H1 (cell line): ENCODE measurements at regions not wholly inside any gene's neighbourhood (a gene's known extent, or its start where the extent isn't known, plus 50 kb on each side); places are given as distances from the start of the nearest gene placed in this dataset.

Source experiments
- ASH2L ChIP-seq: fragments of 200-600, 300-600 bp; sonication (generic); IDR thresholded peaks from one replicate; pipeline ENCODE4 v1.7.1; 2017; ENCODE audit warnings: low read length
- BCL11A ChIP-seq, 2 experiments: IDR thresholded peaks; one replicate each; pipeline ENCODE4 v1.6.1; 2011; ENCODE audit warnings: low read depth in 2 of 2, low read length in 2 of 2, mild to moderate bottlenecking in 2 of 2
- CHD1 ChIP-seq: IDR thresholded peaks from 2 replicates; pipeline ENCODE4 v1.6.1; 2012; ENCODE audit warnings: low read depth, low read length, improper control_type of control experiment
- CHD7 ChIP-seq: fragments of 300-600 bp; sonication (generic); IDR thresholded peaks from 2 replicates; pipeline ENCODE4 v1.7.1; 2012; ENCODE audit warnings: low read length, moderate library complexity, mild to moderate bottlenecking, inconsistent platforms; ENCODE audit not compliant: insufficient replicate concordance
- HDAC2 ChIP-seq, 2 experiments: fragments of 300-600 bp in 1 of 2; sonication (generic) in 1 of 2; IDR thresholded peaks; 2 replicates each; pipeline ENCODE4 v1.6.1; 2011 to 2012; ENCODE audit warnings: low read depth in 2 of 2, low read length in 2 of 2, mild to moderate bottlenecking in 2 of 2, moderate library complexity in 2 of 2, borderline replicate concordance in 1 of 2, inconsistent platforms in 1 of 2
- KDM1A ChIP-seq: fragments of 200-600, 300-600 bp; sonication (generic); IDR thresholded peaks from 2 replicates; pipeline ENCODE4 v1.7.1; 2016; ENCODE audit warnings: mild to moderate bottlenecking, low read length, borderline replicate concordance
- SAP30 ChIP-seq: fragments of 300-600 bp; sonication (generic); IDR thresholded peaks from 2 replicates; pipeline ENCODE4 v1.7.1; 2012; ENCODE audit warnings: low read length, moderate library complexity, mild to moderate bottlenecking, inconsistent platforms; ENCODE audit not compliant: insufficient read depth, insufficient replicate concordance
- TBP ChIP-seq: IDR thresholded peaks from 2 replicates; pipeline ENCODE4 v1.6.1; 2011; ENCODE audit warnings: low read depth, low read length, improper control_type of control experiment
- YY1 ChIP-seq: IDR thresholded peaks from 2 replicates; pipeline ENCODE4 v1.6.1; 2011; ENCODE audit warnings: low read depth, mild to moderate bottlenecking, low read length
- ZNF274 ChIP-seq: IDR thresholded peaks from 2 replicates; pipeline ENCODE4 v1.7.0; 2012; ENCODE audit warnings: low read length, borderline replicate concordance; ENCODE audit errors: extremely low read depth

GRCh38 chr1:112817555-112818373 lies 102.6 kb upstream of the PPM1J start (continued):
- TF ChIP-seq KDM1A (peak; percentile 64; the same call in 1 of the 2 replicates), BCL11A (IDR thresholded peaks at IDR 0.05; ENCODE audit: low read depth in 2 of 2, low read length in 2 of 2) (no peak), HDAC2 (IDR thresholded peaks at IDR 0.05; ENCODE audit: borderline replicate concordance in 1 of 2, low read depth in 2 of 2, low read length in 2 of 2) (peak in 1 of 2 experiments; percentile 99; a peak in 2 of 4 replicates), CHD7 (peak; percentile 94), YY1 (peak; percentile 49; the same call in 1 of the 2 replicates), ZNF274 (no peak), CHD1 (no peak), TBP (peak; percentile 55; the same call in 1 of the 2 replicates), SAP30 (peak; percentile 38), ASH2L (peak; percentile 23)
